ENCODE measurements at regions not wholly inside any gene's neighbourhood (a gene's known extent, or its start where the extent isn't known, plus 50 kb on each side); places are given as distances from the start of the nearest gene placed in this dataset.
"Not testable (repeated sequence)": the region's sequence is repeated elsewhere in the genome, so short reads cannot be mapped to it uniquely, and the experiment has no call there.

DNA sequence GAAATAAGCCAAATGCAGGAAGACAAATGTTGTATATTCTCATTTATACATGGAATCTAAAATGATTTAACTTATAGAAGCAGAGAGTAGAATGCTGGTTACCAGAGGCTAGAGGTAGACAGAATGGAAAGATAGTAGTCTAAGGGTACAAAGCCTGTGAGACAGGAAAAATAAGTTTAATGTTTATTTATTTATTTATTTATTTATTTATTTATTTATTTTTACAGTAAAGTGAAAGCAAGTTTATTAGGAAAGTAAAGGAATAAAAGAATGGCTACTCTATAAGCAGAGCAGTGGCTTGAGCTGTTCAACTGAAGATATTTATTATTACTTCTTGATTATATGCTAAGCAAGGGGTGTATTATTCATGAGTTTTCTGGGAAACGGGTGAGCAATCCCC lies 203.2 kb downstream of the LAS1L start:
- no peak for DNase-seq

DNA sequence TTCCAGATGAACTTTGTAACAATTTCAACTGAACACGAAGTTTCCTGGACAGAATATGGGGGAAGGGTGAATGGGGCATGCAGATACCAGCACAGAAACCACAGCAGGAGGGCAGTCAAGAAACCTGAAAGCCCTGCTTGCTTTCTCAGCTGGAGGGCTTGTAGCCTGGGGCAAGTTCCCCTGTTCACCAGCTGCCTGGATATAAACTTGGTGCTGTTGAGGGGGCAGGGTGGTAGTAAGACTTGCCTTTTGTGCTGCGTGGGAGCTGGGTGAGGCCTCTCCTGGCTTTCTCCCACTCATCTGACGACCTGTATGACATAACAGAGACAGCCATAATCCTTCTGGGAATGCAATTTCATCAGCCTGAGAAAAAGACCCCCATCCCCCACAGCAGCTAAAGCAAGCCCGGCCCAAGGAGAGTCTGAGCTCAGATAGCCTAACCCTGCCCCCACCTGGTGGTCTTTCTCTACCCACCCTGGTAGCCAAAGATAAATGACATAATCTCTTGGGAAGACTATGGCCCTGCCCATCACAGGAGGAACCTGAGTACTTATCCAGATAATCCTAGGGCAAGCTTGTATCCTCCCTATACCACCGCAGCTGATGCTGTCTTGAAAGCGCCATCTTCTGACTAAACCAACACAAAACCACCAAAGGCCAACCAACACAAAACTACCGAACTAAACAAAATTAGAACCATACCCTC lies 234.3 kb downstream of the LAS1L start:
- peak; percentile 6 for DNase-seq

DNA sequence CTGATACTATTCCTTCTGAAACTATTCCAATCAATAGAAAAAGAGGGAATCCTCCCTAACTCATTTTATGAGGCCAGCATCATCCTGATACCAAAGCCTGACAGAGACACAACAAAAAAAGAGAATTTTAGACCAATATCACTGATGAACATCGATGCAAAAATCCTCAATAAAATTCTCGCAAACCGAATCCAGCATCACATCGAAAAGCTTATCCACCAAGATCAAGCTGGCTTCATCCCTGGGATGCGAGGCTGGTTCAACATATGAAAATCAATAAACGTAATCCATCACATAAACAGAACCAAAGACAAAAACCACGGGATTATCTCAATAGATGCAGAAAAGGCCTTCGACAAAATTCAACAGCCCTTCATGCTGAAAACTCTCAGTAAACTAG lies 251.7 kb downstream of the LAS1L start:
- not testable (repeated sequence) for DNase-seq

GRCh38 chrX:65273152-65273551 lies 261.4 kb downstream of the LAS1L start:
- no peak for DNase-seq

- DNase-seq: no peak
Observed at GRCh38 chrX:65266482-65266881, 268.1 kb downstream of the LAS1L start.

- DNase-seq: no peak
Observed at GRCh38 chrX:65253817-65254216, 277.6 kb upstream of the ZC4H2 start.

- no peak for DNase-seq
Observed at GRCh38 chrX:65241059-65241721, 264.9 kb upstream of the ZC4H2 start.

DNA sequence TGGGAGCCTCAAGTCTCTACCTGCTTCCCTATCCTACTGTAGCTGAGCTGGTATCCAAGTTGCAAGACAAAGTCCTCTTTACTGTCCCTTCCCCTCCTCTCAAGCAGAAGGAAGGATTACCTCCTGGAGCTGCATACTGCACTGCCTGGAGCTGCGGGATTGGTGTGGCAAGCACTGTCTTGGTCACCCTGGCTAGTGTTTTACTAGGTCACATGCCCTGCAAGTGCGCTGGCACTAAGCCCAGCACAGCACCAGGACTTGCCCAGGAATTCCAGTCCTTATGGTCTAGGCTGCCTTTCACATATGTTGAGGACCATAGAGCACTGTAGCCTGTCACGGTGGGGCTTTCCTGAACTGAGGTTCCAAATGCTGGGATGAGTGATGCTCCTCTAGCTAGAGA lies 227.3 kb upstream of the ZC4H2 start:
- DNase-seq: no peak

DNA sequence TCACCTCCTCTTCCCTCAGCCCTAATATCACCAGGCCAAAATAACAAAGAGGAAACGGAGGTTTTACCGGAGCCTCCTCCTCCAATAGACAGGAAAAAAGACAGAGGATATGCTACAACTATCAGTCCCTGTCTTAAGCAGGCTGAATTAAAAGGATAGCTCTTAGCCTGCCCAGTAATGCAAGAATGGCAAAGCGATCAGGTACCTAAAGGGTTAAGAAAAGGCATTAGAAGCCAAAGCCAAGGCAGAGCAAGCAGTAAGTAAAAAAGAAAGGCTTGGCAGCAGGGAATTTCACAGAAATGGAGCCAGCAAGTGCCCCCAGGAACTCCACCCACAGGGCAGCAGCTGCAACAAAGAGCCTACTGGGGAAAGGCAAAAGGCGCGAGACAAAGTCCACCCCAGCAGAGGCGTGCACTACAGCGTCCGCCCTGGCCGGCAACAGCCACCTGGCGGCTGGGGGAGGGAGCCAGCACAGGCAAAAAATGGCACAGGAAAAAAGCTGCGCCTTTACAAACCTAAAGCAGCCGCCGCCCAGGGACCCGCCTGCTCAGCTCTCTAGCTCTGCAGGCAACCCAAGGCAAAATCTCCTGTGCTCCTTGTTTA lies 220.6 kb upstream of the ZC4H2 start:
- peak; percentile 46 for DNase-seq

- DNase-seq: no peak
Observed at GRCh38 chrX:65195621-65196020, 219.4 kb upstream of the ZC4H2 start.

DNA sequence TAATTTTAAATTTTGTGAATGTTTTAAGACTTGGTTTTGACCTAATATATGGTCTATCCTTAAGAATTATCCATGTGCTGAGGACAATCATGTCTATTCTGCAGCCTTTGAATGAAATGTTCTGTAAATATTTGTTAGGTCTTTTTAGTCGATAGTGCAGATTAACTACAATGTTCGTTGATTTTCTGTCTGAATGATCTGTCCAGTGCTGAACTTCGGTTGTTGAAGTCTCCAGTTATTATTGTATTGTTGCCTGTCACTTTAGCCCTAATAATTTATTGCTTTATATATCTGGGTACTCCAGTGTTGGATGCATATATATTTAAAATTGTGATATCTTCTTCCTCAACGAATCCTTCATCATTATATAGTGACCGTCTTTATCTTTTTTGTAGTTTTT lies 218.3 kb upstream of the ZC4H2 start:
- DNase-seq: no peak

DNA sequence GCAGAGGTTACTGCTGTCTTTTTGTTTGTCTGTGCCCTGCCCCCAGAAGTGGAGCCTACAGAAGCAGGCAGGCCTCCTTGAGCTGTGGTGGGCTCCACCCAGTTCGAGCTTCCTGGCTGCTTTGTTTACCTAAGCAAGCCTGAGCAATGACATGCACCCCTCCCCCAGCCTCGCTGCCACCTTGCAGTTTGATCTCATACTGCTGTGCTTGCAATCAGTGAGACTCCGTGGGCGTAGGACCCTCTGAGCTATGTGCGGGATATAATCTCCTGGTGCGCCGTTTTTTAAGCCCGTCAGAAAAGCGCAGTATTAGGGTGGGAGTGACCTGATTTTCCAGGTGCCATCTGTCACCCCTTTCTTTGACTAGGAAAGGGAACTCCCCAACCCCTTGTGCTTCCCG lies 187.1 kb upstream of the ZC4H2 start:
- DNase-seq: not testable (repeated sequence)

DNA sequence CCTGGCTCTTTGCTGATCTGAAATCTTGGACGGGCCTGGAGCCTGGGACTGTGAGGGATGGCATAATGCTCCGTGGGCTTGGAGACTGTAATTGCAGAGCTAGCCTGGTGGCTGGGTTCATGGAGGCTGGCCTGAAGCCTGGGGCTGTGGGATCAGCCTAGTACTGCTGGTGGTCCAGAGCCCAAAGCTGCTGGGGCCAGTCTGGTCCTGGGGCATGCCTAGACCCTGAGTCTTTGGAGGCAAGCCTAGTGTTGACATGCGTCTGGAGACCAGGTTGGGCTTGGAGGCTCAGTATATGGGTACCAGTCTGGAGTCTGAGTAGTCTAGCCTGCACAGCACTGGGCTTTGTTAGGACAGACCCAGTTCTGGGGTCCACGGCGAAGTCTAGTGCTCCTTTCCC lies 172.0 kb upstream of the ZC4H2 start:
- DNase-seq: no peak

- DNase-seq: no peak
Observed at GRCh38 chrX:65136424-65136823, 160.2 kb upstream of the ZC4H2 start.

DNA sequence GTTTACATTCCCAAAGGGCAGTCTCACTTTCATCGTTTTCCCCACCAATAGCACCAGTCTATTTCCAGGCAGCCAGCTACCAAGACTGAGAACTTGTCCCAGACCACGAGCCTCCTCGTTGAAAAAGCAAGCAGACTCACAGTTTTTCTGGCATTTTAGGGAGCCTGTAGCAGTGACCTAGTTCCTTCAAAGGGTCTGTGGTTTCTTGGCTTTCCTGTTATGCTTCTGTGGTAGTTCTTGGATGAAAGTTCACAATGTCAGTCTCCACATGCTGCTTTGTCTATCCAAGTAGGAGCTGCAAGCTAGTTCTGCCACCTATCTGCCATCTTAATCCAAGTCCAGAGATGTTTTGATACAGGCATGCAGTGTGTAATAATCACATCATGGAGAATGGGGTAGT lies 151.6 kb upstream of the ZC4H2 start:
- DNase-seq: no peak

DNA sequence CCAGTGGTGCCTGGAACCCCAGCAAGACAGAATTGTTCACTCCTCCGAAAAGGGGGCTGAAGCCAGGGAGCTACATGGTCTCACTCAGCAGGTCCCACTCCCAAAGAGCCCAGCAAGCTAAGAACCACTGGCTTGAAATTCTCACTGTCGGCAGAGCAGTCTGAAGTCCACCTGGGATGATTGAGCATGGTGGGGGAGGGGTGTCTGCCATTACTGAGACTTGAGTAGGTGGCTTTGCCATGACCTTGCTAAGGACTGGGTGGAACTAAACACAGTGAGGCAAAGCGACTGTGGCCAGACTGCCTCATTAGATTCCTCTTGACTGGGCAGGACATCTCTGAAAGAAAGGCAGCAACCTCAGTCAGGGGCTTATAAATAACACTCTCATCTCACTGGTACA lies 122.6 kb upstream of the ZC4H2 start:
- no peak for DNase-seq

GRCh38 chrX:65093658-65094057 lies 117.4 kb upstream of the ZC4H2 start:
- no peak for DNase-seq

GRCh38 chrX:65073233-65073632 lies 97.0 kb upstream of the ZC4H2 start:
- DNase-seq: no peak

DNA sequence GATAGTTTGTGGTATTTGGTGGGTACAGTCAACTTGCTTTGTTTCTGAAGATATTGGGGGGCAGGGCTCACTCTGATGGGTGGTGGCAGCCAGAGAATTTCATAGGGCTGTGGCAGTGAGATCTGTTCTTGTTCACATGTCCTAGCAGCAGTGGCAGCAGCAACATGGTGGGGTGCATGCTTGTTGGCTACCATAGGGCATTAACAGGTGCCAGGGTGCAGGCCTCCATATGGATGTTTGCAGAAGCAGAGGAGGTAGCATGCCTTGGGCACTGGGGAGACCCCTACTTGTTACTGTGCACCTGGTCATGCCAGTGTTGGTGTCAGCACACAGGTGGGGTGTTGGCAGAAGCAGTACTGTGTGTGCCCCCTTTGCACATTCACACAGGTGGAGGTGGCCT lies 96.3 kb upstream of the ZC4H2 start:
- DNase-seq: no peak

GRCh38 chrX:65058626-65059025 lies 82.4 kb upstream of the ZC4H2 start:
- not testable (repeated sequence) for DNase-seq

GRCh38 chrX:65045001-65045400 lies 68.8 kb upstream of the ZC4H2 start:
- DNase-seq: no peak

DNA sequence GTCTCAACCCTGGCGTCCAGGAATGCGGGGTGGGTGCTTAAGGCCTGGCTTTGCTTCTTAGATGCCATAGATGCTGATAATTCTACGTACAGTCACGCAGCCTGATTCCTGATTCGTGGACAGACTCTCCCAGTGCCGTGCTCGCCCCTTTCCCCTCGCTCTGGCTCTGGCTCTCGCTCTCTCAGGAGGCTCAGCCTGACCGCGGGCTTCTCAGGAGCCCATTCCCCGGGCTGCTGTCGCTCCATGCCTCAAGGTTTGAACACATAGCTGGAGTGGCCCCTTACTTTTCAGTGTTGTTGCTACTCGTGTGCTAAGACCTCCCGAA lies 59.2 kb upstream of the ZC4H2 start:
- DNase-seq: peak; percentile 52

DNA sequence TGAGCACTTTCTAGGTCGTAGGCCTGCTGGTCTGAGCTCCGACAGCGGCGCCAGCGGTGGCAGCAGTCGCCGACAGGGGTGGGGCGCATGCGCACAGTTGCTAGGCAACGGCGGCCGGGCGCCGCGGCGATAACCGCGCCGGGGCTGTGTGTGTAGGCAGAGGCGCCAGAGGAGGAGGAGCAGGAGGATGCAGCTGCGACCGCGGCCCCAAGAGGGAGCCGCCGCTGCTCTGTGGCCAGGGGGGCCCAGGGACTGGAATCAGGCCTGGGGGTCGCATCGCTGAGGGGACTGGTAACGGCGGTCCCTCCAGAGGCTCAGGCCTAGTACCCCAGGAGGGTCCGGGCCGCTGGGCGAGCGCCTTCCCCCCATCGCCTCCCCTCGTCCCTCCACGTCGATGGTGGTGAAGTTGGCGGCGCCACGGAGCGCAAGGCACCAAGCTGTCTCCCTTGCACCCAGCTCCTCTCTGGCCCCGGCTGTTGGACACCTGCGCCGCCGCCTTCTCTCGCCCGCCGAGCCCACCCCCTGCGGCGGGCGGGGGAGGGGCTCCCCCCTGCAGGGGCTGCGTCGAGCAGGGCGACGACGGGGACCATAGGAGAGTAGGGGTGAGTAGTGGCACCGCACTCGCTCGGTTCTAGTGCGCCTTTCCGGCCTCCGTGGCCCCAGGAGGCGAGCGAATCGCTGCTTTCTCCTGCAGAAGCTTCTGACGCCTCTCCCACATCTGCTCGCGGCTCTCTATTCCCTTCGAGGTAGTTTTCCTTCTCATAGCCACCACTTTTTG lies 58.6 kb upstream of the ZC4H2 start, which contains the start of gene ZC3H12B:
Gene ZC3H12B (plus strand): TSS at position 159 of the 778 bp plus-strand sequence.
- DNase-seq: peak; percentile 83

- DNase-seq: no peak
Observed at GRCh38 chrX:65034292-65034667, 58.0 kb upstream of the ZC4H2 start.

All from NCI-H82 (cell line).